Stimulated activated effector memory CD8-positive, alpha-beta T cell treated with anti-CD3 and anti-CD28 coated beads, Interleukin-12 subunit alpha, Interleukin-12 subunit beta, amount 100 ng/mL, for 72 hours (primary cell): ENCODE measurements at regions not wholly inside any gene's neighbourhood (a gene's known extent, or its start where the extent isn't known, plus 50 kb on each side); places are given as distances from the start of the nearest gene placed in this dataset.

ENCODE experiments used
- ATAC-seq: fragments of 150-1000 bp; cut with Tn5 transposase; 2 replicates; pipeline ENCODE4 v1.10.0; 2021
- DNase-seq, 2 donors: peaks; one replicate each; pipeline ENCODE4 v3.0.0; 2021 to 2022; ENCODE audit warnings: low spot score in 2 of 2
- H3K27ac Mint-ChIP-seq: one replicate; pipeline ENCODE4 v1.8.0; 2022; ENCODE audit warnings: mild to moderate bottlenecking, mixed read lengths
- H3K36me3 Mint-ChIP-seq: one replicate; pipeline ENCODE4 v1.8.0; 2022; ENCODE audit warnings: mild to moderate bottlenecking, mixed read lengths
- H3K4me1 Mint-ChIP-seq: one replicate; pipeline ENCODE4 v1.8.0; 2022; ENCODE audit warnings: mixed read lengths
- H3K4me3 Mint-ChIP-seq: one replicate; pipeline ENCODE4 v1.8.0; 2022; ENCODE audit warnings: mild to moderate bottlenecking, mixed read lengths
- H3K9me3 Mint-ChIP-seq: one replicate; pipeline ENCODE4 v1.8.0; 2022; ENCODE audit warnings: mixed read lengths

GRCh38 chr5:45189481-45189880, 380.7 kb downstream of the MRPS30 start:
- Mint-ChIP-seq H3K4me1 (no peaks in the 10 kb centered on the region), H3K9me3 (peaks cover 14% of the 10 kb centered on the region), H3K27ac (no peak overlapping the region), H3K36me3 (no peaks in the 10 kb centered on the region), H3K4me3 (no peak overlapping the region)
- ATAC-seq (no peak), DNase-seq (no peak)

GRCh38 chr5:45195026-45195425, 386.3 kb downstream of the MRPS30 start:
- DNase-seq (no peak), ATAC-seq (no peak)
- Mint-ChIP-seq H3K36me3 (no peaks in the 10 kb centered on the region), H3K4me3 (no peak overlapping the region), H3K4me1 (no peaks in the 10 kb centered on the region), H3K27ac (no peak overlapping the region), H3K9me3 (peaks cover 15% of the 10 kb centered on the region)
